ENCODE measurements at regions not wholly inside any gene's neighbourhood (a gene's known extent, or its start where the extent isn't known, plus 50 kb on each side); places are given as distances from the start of the nearest gene placed in this dataset.
A peak's percentile ranks its signal among the peaks of the same experiment; 100 is the strongest.

DNA sequence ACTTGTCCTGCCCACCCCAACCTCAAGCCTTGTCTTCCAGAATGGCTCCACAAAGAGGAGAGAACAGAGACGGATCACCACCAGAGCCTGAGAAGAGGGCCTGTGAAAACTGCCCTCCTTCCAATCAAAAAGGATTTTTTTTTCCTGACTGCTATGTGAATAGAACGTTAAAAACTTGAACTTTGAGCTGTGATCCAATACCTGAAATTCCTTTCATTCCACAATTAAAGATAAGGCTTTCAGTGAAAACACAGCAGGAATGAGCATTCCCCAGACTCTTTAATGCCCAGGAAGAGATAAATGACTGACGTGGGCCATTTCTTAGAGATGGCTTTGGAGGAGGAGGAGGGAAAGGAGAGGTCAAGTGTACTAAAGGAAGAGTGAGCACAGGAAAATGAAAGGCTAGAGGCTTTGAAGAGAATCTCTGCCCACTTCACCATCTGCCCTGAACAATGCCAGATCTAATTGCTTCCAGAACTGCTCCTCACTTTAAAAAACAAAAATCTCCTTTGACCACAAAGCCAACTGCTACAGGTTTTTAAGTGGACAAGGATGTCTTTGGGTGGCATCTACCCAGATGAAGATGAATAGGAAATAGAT lies 177.9 kb upstream of the MAP3K1 start:
- ChIA-PET POLR2A (interaction anchor here (0.6 kb wide), 1 partner anchor 24 kb away, joined by 5 read pairs; no protein-coding TSS in a partner anchor), CTCF (no interaction called here)
- Histone ChIP-seq H3K27me3 (ENCODE audit: control insufficient read depth in 1 of 2, insufficient read depth in 2 of 2, low read length in 2 of 2) (no peaks in the 10 kb centered on the region), H3K36me3 (ENCODE audit: insufficient read depth, low read length) (no peaks in the 10 kb centered on the region), H3K4me3 (ENCODE audit: low read length) (no peak overlapping the region), H3K4me1 (ENCODE audit: insufficient read depth, low read length) (peaks cover 6% of the 10 kb centered on the region), H3K9me3 (ENCODE audit: control insufficient read depth in 1 of 2, insufficient read depth in 1 of 2, low read length in 2 of 2) (no peaks in the 10 kb centered on the region), H3K27ac (ENCODE audit: low read depth in 1 of 2, low read length in 2 of 2) (no peak overlapping the region)
- H3K4me1 Mint-ChIP-seq (ENCODE audit: low read depth) = peaks cover 42% of the 10 kb centered on the region
- intact Hi-C loops (cut with DNase I, micrococcal nuclease) = loop anchor here in 1 of 2 experiments (10.0 kb wide), 2 partner anchors 57 to 177 kb away; partner anchors contain the start of gene MAP3K1
- no peak for ATAC-seq (ENCODE audit: poor library complexity)
- no peaks in the 10 kb centered on the region for H3K27me3 Mint-ChIP-seq
- H3K4me3 Mint-ChIP-seq = no peak overlapping the region
- TF ChIP-seq, protein P1, sequence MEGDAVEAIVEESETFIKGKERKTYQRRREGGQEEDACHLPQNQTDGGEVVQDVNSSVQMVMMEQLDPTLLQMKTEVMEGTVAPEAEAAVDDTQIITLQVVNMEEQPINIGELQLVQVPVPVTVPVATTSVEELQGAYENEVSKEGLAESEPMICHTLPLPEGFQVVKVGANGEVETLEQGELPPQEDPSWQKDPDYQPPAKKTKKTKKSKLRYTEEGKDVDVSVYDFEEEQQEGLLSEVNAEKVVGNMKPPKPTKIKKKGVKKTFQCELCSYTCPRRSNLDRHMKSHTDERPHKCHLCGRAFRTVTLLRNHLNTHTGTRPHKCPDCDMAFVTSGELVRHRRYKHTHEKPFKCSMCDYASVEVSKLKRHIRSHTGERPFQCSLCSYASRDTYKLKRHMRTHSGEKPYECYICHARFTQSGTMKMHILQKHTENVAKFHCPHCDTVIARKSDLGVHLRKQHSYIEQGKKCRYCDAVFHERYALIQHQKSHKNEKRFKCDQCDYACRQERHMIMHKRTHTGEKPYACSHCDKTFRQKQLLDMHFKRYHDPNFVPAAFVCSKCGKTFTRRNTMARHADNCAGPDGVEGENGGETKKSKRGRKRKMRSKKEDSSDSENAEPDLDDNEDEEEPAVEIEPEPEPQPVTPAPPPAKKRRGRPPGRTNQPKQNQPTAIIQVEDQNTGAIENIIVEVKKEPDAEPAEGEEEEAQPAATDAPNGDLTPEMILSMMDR (IDR thresholded peaks at IDR 0.05) = no peak
- H3K27ac Mint-ChIP-seq = peak overlapping the region; percentile 97
- DNase-seq = no peak
- no peaks in the 10 kb centered on the region for H3K36me3 Mint-ChIP-seq (ENCODE audit: low read depth)
- H3K9me3 Mint-ChIP-seq = no peaks in the 10 kb centered on the region

DNA sequence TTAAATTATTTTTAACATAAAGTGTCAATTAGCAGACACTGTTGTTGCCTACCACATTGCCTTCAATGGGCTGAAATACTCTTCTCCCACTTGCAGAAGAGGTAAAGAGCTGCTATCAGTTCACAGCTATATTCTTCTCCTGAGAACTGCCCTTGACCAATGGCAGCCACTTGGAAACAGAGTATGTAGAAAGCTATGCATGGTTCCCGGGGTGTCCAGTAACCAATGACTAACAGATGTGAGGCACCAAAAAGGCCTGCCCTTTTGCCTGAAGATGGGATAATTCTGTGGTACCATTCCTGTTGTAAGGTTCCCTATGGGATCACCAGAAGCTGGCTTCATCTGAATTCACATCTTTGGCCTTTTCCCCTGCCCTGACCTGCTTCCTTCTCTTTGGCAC lies 181.4 kb upstream of the MAP3K1 start:
- Mint-ChIP-seq H3K36me3 (ENCODE audit: low read depth) (peaks cover 5% of the 10 kb centered on the region), H3K27ac (no peak overlapping the region), H3K4me1 (ENCODE audit: low read depth) (peaks cover 43% of the 10 kb centered on the region), H3K4me3 (no peak overlapping the region), H3K27me3 (no peaks in the 10 kb centered on the region), H3K9me3 (peaks cover 7% of the 10 kb centered on the region)
- Histone ChIP-seq H3K36me3 (ENCODE audit: insufficient read depth, low read length) (no peaks in the 10 kb centered on the region), H3K27me3 (ENCODE audit: control insufficient read depth in 1 of 2, insufficient read depth in 2 of 2, low read length in 2 of 2) (no peaks in the 10 kb centered on the region), H3K27ac (ENCODE audit: low read depth in 1 of 2, low read length in 2 of 2) (no peak overlapping the region), H3K4me1 (ENCODE audit: insufficient read depth, low read length) (peaks cover 6% of the 10 kb centered on the region), H3K4me3 (ENCODE audit: low read length) (no peak overlapping the region), H3K9me3 (ENCODE audit: control insufficient read depth in 1 of 2, insufficient read depth in 1 of 2, low read length in 2 of 2) (no peaks in the 10 kb centered on the region)
- ChIA-PET POLR2A (interaction anchor here (2.3 kb wide), 1 partner anchor 17 kb away, joined by 6 read pairs; no protein-coding TSS in a partner anchor), CTCF (no interaction called here)
- DNase-seq (no peak), ATAC-seq (ENCODE audit: poor library complexity) (no peak)
- intact Hi-C loops (cut with DNase I, micrococcal nuclease) = loop anchor here in 1 of 2 experiments (10.0 kb wide), 2 partner anchors 61 to 181 kb away; partner anchors contain the start of gene MAP3K1
- TF ChIP-seq, protein P1 (IDR thresholded peaks at IDR 0.05) = no peak

DNA sequence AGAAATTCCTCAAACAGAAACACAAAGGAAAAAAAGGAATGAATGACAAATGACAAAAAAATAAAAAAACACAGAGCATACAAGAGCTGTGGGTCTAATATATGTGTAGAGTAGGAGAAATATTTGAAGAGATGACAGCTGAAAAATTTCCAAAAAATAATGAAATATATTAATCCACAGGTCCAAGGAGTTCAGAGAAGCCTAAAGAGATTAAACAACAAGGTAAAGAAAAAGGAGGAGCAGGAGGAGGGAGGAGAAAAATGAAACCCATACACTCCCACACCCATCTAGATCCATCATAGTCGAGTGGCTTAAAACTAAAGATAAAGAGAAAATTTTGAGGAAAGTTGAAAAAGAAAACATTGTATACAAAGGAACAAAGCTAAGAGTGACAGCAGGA lies 182.4 kb upstream of the MAP3K1 start:
- no peak overlapping the region for H3K4me3 Mint-ChIP-seq
- peaks cover 0 to 5% of the 10 kb centered on the region in 2 experiments for H3K9me3 ChIP-seq (ENCODE audit: control insufficient read depth in 1 of 2, insufficient read depth in 1 of 2, low read length in 2 of 2)
- DNase-seq (no peak), ATAC-seq (ENCODE audit: poor library complexity) (no peak)
- no peak overlapping the region for H3K27ac Mint-ChIP-seq
- ChIA-PET POLR2A (interaction anchor here (1.1 to 2.3 kb wide), 3 partner anchors 16 to 63 kb away, joined by 3 to 6 read pairs (median 3); no protein-coding TSS in a partner anchor), CTCF (no interaction called here)
- no peaks in the 10 kb centered on the region for H3K36me3 ChIP-seq (ENCODE audit: insufficient read depth, low read length)
- TF ChIP-seq, protein P1 (IDR thresholded peaks at IDR 0.05) = no peak
- H3K4me1 Mint-ChIP-seq (ENCODE audit: low read depth) = peaks cover 33% of the 10 kb centered on the region
- H3K27me3 Mint-ChIP-seq = no peaks in the 10 kb centered on the region
- no peak overlapping the region for H3K4me3 ChIP-seq (ENCODE audit: low read length)
- H3K36me3 Mint-ChIP-seq (ENCODE audit: low read depth) = peaks cover 9% of the 10 kb centered on the region
- no peaks in the 10 kb centered on the region for H3K27me3 ChIP-seq (ENCODE audit: control insufficient read depth in 1 of 2, insufficient read depth in 2 of 2, low read length in 2 of 2)
- no peak overlapping the region for H3K27ac ChIP-seq (ENCODE audit: low read depth in 1 of 2, low read length in 2 of 2)
- intact Hi-C loops (cut with DNase I, micrococcal nuclease) = loop anchor here in 1 of 2 experiments (10.0 kb wide), 2 partner anchors 62 to 182 kb away; partner anchors contain the start of gene MAP3K1
- no peaks in the 10 kb centered on the region for H3K4me1 ChIP-seq (ENCODE audit: insufficient read depth, low read length)
- peaks cover 11% of the 10 kb centered on the region for H3K9me3 Mint-ChIP-seq

Data from CD4-positive, alpha-beta T cell (primary cell).